Lower leg skin (tissue), 4 donors: ENCODE measurements at regions not wholly inside any gene's neighbourhood (a gene's known extent, or its start where the extent isn't known, plus 50 kb on each side); places are given as distances from the start of the nearest gene placed in this dataset.

ENCODE experiments used
- DNase-seq, 2 donors: peaks; one replicate each; pipeline ENCODE4 v3.0.0-alpha.2; 2019; ENCODE audit warnings: low spot score in 2 of 2
- H3K4me3 ChIP-seq: fragments of 200-600 bp; sonication (generic); 2 replicates; pipeline ENCODE4 v1.5.1; 2017; ENCODE audit warnings: mild to moderate bottlenecking, low read depth; ENCODE audit not compliant: poor library complexity, severe bottlenecking
- POLR2A ChIP-seq, 2 donors: fragments of 450-650 bp; IDR thresholded peaks; one replicate each; pipeline ENCODE4 v1.6.1; 2016 to 2017; ENCODE audit warnings: antibody characterized with exemption in 2 of 2, mild to moderate bottlenecking in 1 of 2, moderate library complexity in 1 of 2
- WGBS, 2 donors: methylation state at CpG; one replicate each; pipeline ENCODE4 v1.1.5; 2018; 5-methylcytosine and 5-hydroxymethylcytosine counted together
- intact Hi-C: fragments of 100-400 bp; cut with DNase I; formaldehyde crosslinking; loops from one replicate; pipeline ENCODE4 v1.15.0; 2023; ENCODE audit warnings: low total_unique reads
- TF ChIP-seq, protein P1 (sequence below), 3 donors: fragments of 450-650 bp; IDR thresholded peaks; one replicate each; pipeline ENCODE4 v1.5.1; 2016; ENCODE audit warnings: antibody characterized with exemption in 3 of 3, mild to moderate bottlenecking in 3 of 3, moderate library complexity in 2 of 3

DNA sequence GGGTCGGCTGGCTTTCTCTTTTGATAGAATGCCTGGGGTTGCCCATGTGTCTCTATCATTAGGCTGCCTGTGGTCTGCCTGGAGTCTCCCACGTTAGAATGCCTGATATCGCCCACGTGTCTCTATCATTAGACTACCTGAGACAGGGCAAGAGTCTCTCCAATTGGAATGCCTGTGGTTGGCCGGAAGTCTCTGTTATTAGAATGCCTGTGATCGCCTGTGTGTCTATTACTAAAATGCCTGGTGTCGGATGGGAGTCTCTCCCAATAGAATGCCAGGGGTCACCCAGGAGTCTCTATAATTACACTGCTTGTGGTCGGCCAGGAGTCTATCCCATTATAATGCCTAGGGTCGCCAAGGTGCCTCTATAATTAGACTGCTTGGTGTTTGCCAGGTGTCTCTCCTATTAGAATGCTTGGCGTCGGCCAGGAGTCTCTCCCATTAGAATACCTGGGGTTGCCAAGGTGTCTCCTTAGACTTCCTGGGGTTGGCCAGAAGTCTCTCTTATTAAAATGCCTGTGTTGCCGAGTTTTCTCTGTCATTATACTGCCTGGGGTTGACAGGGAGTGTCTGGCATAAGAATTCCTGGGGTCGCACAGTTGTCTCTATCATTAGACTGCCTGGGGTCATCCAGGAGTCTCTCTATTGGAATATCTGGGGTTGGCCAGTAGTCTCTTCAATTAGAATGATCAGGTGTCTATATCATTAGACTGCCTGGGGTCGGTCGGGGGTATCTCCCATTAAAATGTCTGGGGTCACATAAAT is 2272.8 kb downstream of the TP53TG3F start:
- no peak overlapping the region for H3K4me3 ChIP-seq
- intact Hi-C loops = no loop called here
- no peak for TF ChIP-seq POLR2A (IDR thresholded peaks at IDR 0.05)
- TF ChIP-seq, protein P1, sequence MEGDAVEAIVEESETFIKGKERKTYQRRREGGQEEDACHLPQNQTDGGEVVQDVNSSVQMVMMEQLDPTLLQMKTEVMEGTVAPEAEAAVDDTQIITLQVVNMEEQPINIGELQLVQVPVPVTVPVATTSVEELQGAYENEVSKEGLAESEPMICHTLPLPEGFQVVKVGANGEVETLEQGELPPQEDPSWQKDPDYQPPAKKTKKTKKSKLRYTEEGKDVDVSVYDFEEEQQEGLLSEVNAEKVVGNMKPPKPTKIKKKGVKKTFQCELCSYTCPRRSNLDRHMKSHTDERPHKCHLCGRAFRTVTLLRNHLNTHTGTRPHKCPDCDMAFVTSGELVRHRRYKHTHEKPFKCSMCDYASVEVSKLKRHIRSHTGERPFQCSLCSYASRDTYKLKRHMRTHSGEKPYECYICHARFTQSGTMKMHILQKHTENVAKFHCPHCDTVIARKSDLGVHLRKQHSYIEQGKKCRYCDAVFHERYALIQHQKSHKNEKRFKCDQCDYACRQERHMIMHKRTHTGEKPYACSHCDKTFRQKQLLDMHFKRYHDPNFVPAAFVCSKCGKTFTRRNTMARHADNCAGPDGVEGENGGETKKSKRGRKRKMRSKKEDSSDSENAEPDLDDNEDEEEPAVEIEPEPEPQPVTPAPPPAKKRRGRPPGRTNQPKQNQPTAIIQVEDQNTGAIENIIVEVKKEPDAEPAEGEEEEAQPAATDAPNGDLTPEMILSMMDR (IDR thresholded peaks at IDR 0.05) = no peak
- peak in 1 of 2 donors; percentile 6 for DNase-seq
- 66 to 67% methylated on average over 15 of the region's 15 CpGs for WGBS, 2 donors

- WGBS, 2 donors = 22 to 36% methylated on average over 2 to 3 of the region's 3 CpGs
- TF ChIP-seq, protein P1 (IDR thresholded peaks at IDR 0.05) = no peak
- TF ChIP-seq POLR2A (IDR thresholded peaks at IDR 0.05) = no peak
- no peak overlapping the region for H3K4me3 ChIP-seq
- no peak for DNase-seq
- intact Hi-C loops = no loop called here
Measured at GRCh38 chr16:35733278-35733965, 2274.0 kb downstream of the TP53TG3F start.

DNA sequence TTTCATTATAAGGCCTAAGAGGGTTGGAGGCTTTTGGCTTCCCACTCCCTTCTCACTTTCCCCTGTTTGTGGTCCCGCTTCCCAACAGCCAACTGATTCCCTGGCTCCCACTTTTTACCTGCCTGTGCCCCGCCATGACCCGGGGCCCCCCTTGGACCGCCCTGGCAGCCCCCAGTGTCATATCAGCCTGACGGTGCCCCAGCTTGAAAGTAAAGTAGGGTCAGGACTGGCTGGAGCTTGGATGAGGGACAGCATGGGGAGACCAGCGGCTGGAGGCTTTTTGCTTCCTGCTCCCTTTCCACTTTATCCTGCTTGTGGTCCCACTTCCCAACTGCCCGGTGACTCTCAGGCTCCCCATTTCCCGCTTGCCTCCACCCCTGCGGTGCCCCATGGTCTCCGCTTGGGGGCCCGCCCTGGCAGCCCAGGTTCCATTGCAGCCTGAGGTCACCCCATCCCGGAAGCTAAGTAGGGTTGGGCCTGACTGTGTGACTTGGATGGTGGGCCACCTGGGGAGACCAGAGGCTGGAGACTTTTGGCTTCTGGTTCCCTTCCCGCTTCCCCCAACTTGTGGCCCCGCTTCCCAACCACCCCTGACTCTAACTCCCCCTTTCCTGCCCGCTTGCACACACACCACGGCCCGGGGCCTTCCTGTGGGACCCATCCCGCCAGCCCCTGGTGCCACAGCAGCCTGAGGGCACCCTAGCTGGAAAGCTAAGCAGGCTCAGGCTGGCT is 2274.7 kb downstream of the TP53TG3F start:
- intact Hi-C loops = no loop called here
- TF ChIP-seq POLR2A (IDR thresholded peaks at IDR 0.05) = no peak
- TF ChIP-seq, protein P1 (IDR thresholded peaks at IDR 0.05) = no peak
- peak in 1 of 2 donors; percentile 75 for DNase-seq
- 78 to 82% methylated on average over 14 to 18 of the region's 18 CpGs for WGBS, 2 donors
- no peak overlapping the region for H3K4me3 ChIP-seq

- peak in 1 of 2 donors; percentile 70 for DNase-seq
- intact Hi-C loops = no loop called here
- TF ChIP-seq POLR2A (IDR thresholded peaks at IDR 0.05) = no peak
- TF ChIP-seq, protein P1 (IDR thresholded peaks at IDR 0.05) = no peak
- 76 to 77% methylated on average over 18 of the region's 18 CpGs for WGBS, 2 donors
- H3K4me3 ChIP-seq = no peak overlapping the region
Measured at GRCh38 chr16:35734728-35735402, 2275.5 kb downstream of the TP53TG3F start.

- DNase-seq = peak in 1 of 2 donors; percentile 81
- 86 to 89% methylated on average over 27 of the region's 27 CpGs for WGBS, 2 donors
- no peak overlapping the region for H3K4me3 ChIP-seq
- TF ChIP-seq, protein P1 (IDR thresholded peaks at IDR 0.05) = no peak
- no peak for TF ChIP-seq POLR2A (IDR thresholded peaks at IDR 0.05)
- intact Hi-C loops = no loop called here
Measured at GRCh38 chr16:35735403-35736251, 2276.2 kb downstream of the TP53TG3F start.
